ENCODE measurements at regions not wholly inside any gene's neighbourhood (a gene's known extent, or its start where the extent isn't known, plus 50 kb on each side); places are given as distances from the start of the nearest gene placed in this dataset.

DNA sequence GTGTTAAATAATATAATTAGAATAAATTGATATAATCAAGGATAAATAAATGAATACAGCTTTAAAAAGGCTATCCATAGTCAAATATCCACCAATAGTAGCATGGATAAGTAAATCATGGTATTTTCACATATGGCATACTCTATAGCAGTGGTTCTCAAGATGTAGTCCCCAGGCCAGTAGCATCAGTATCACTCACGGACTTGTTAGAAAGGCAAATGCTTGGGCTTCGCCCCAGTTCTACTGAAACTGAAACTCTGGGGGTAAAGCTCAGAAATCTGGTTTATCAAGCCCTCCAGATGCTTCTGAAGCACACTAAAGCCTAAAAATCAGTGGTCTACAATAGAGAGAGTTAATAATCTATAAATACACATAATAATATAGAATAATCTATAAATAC is 261.6 kb upstream of the TTC14 start:
- Histone ChIP-seq H4K20me1 (ENCODE audit: insufficient read depth, low read length) (no peaks in the 10 kb centered on the region), H3K79me2 (ENCODE audit: insufficient read depth, low read length) (no peaks in the 10 kb centered on the region), H3K9me2 (ENCODE audit: low read depth, low read length) (no peaks in the 10 kb centered on the region), H3K4me2 (ENCODE audit: low read length) (no peak overlapping the region), H3K27ac (ENCODE audit: low read depth, low read length, poor library complexity, severe bottlenecking) (no peak overlapping the region), H3K36me3 (ENCODE audit: insufficient read depth, low read length) (no peaks in the 10 kb centered on the region), H2AFZ (ENCODE audit: low read length) (no peak overlapping the region), H3K27me3 (ENCODE audit: insufficient read depth, low read length) (no peaks in the 10 kb centered on the region), H3K9ac (ENCODE audit: low read length) (no peak overlapping the region), H3F3A (ENCODE audit: insufficient read depth, low read length) (no peaks in the 10 kb centered on the region), H3K9me3 (ENCODE audit: low read length) (no peaks in the 10 kb centered on the region; the same call in 1 of the 2 replicates), H3K4me1 (ENCODE audit: insufficient read depth, low read length, severe bottlenecking) (no peaks in the 10 kb centered on the region), H3K4me3 (ENCODE audit: low read depth, low read length, poor library complexity, severe bottlenecking) (no peak overlapping the region)
- TF ChIP-seq, protein P1, sequence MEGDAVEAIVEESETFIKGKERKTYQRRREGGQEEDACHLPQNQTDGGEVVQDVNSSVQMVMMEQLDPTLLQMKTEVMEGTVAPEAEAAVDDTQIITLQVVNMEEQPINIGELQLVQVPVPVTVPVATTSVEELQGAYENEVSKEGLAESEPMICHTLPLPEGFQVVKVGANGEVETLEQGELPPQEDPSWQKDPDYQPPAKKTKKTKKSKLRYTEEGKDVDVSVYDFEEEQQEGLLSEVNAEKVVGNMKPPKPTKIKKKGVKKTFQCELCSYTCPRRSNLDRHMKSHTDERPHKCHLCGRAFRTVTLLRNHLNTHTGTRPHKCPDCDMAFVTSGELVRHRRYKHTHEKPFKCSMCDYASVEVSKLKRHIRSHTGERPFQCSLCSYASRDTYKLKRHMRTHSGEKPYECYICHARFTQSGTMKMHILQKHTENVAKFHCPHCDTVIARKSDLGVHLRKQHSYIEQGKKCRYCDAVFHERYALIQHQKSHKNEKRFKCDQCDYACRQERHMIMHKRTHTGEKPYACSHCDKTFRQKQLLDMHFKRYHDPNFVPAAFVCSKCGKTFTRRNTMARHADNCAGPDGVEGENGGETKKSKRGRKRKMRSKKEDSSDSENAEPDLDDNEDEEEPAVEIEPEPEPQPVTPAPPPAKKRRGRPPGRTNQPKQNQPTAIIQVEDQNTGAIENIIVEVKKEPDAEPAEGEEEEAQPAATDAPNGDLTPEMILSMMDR (IDR thresholded peaks at IDR 0.05; ENCODE audit: low read length) = no peak
- no peak for TF ChIP-seq EZH2 (IDR thresholded peaks at IDR 0.05; ENCODE audit: borderline replicate concordance, low read length)

- no peaks in the 10 kb centered on the region for H4K20me1 ChIP-seq (ENCODE audit: insufficient read depth, low read length)
- no peaks in the 10 kb centered on the region for H3K36me3 ChIP-seq (ENCODE audit: insufficient read depth, low read length)
- H3K27ac ChIP-seq (ENCODE audit: low read depth, low read length, poor library complexity, severe bottlenecking) = no peak overlapping the region
- H3K9ac ChIP-seq (ENCODE audit: low read length) = no peak overlapping the region
- H3K4me2 ChIP-seq (ENCODE audit: low read length) = no peak overlapping the region
- no peaks in the 10 kb centered on the region for H3F3A ChIP-seq (ENCODE audit: insufficient read depth, low read length)
- no peaks in the 10 kb centered on the region for H3K27me3 ChIP-seq (ENCODE audit: insufficient read depth, low read length)
- no peak overlapping the region for H2AFZ ChIP-seq (ENCODE audit: low read length)
- no peaks in the 10 kb centered on the region; the same call in 1 of the 2 replicates for H3K9me3 ChIP-seq (ENCODE audit: low read length)
- no peaks in the 10 kb centered on the region for H3K9me2 ChIP-seq (ENCODE audit: low read depth, low read length)
- H3K79me2 ChIP-seq (ENCODE audit: insufficient read depth, low read length) = no peaks in the 10 kb centered on the region
- TF ChIP-seq EZH2 (IDR thresholded peaks at IDR 0.05; ENCODE audit: borderline replicate concordance, low read length) = no peak
- TF ChIP-seq, protein P1 (IDR thresholded peaks at IDR 0.05; ENCODE audit: low read length) = no peak
- no peak overlapping the region for H3K4me3 ChIP-seq (ENCODE audit: low read depth, low read length, poor library complexity, severe bottlenecking)
- no peaks in the 10 kb centered on the region for H3K4me1 ChIP-seq (ENCODE audit: insufficient read depth, low read length, severe bottlenecking)
Measured at GRCh38 chr3:180341516-180341915, 260.4 kb upstream of the TTC14 start.

- Histone ChIP-seq H2AFZ (ENCODE audit: low read length) (no peak overlapping the region), H3K9me3 (ENCODE audit: low read length) (no peaks in the 10 kb centered on the region), H3K4me1 (ENCODE audit: insufficient read depth, low read length, severe bottlenecking) (no peaks in the 10 kb centered on the region), H3K9me2 (ENCODE audit: low read depth, low read length) (no peaks in the 10 kb centered on the region), H4K20me1 (ENCODE audit: insufficient read depth, low read length) (no peaks in the 10 kb centered on the region), H3K4me2 (ENCODE audit: low read length) (no peak overlapping the region), H3K4me3 (ENCODE audit: low read depth, low read length, poor library complexity, severe bottlenecking) (no peak overlapping the region), H3K27ac (ENCODE audit: low read depth, low read length, poor library complexity, severe bottlenecking) (no peak overlapping the region), H3K9ac (ENCODE audit: low read length) (no peak overlapping the region), H3K27me3 (ENCODE audit: insufficient read depth, low read length) (no peaks in the 10 kb centered on the region; the same call in 1 of the 2 replicates), H3K36me3 (ENCODE audit: insufficient read depth, low read length) (no peaks in the 10 kb centered on the region), H3K79me2 (ENCODE audit: insufficient read depth, low read length) (no peaks in the 10 kb centered on the region), H3F3A (ENCODE audit: insufficient read depth, low read length) (no peaks in the 10 kb centered on the region)
- TF ChIP-seq, protein P1 (IDR thresholded peaks at IDR 0.05; ENCODE audit: low read length) = no peak
- no peak for TF ChIP-seq EZH2 (IDR thresholded peaks at IDR 0.05; ENCODE audit: borderline replicate concordance, low read length)
Measured at GRCh38 chr3:180351601-180352000, 250.4 kb upstream of the TTC14 start.

Data from OCI-LY1 (cell line).